ENCODE measurements at regions not wholly inside any gene's neighbourhood (a gene's known extent, or its start where the extent isn't known, plus 50 kb on each side); places are given as distances from the start of the nearest gene placed in this dataset.

DNA sequence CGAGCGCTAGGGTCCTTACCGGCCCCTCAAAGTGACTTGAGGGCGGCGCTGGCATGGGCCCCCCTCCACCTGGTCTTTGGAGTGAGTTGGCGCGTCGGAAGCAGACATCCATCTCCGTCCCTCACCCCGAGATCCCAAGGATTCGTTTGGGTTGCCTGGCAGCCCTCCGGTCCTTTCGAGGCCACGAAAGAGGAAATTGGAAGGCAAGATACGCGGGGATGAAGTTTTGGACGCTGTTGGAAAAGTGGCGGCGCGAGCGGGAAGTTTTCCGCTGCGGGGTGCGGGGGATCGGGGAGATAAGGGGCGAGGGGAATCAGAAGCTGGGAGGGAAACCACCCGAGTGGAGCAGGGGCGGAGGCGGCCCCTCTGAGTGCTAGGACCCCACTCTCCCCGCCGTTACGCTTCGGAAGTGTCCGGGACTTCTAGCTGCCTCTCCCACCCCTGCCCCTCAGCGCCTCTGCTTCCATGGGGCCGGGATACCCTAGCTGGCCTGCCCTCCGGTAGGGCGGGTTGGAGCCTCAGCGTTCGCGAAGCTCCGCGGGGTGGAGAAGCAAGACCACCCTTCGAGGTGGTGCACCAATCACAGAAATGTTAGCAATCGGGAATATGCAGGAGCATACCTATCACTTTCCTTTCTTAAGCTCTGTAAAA lies 57.8 kb downstream of the FRMPD3 start:
- DNase-seq, result no peak
- intact Hi-C loops (cut with DNase I), result no loop called here

DNA sequence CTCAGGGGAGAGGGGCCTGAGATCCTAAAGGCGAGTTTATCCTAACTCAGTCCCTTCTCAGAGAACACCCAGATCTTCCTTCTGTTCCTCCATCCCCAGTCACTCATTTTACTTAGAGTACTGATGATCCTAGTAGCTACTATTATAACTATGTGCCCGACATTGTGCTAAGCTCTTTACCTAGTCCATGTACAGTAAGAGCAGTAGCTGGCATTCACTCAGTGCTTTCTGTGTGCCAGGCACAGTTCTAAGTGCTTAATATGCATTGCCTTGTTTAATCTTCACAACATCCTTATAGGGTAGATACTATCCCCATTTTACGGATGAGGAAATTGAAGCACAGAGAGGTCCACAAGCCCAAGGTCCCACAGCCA lies 58.3 kb downstream of the FRMPD3 start:
- Histone ChIP-seq H3K27ac (no peak overlapping the region), H3K4me3 (no peak overlapping the region), H3K4me1 (peaks cover 0 to 5% (median 0%) of the 10 kb centered on the region in 4 donors), H3K9me3 (no peaks in the 10 kb centered on the region), H3K36me3 (no peaks in the 10 kb centered on the region), H3K27me3 (no peaks in the 10 kb centered on the region)
- no peak for ATAC-seq
- 78% methylated on average over 2 of the region's 3 CpGs for WGBS (ENCODE audit: insufficient coverage, low coverage, low lambda C conversion rate, missing lambda C conversion rate)
- TF ChIP-seq, protein P1, sequence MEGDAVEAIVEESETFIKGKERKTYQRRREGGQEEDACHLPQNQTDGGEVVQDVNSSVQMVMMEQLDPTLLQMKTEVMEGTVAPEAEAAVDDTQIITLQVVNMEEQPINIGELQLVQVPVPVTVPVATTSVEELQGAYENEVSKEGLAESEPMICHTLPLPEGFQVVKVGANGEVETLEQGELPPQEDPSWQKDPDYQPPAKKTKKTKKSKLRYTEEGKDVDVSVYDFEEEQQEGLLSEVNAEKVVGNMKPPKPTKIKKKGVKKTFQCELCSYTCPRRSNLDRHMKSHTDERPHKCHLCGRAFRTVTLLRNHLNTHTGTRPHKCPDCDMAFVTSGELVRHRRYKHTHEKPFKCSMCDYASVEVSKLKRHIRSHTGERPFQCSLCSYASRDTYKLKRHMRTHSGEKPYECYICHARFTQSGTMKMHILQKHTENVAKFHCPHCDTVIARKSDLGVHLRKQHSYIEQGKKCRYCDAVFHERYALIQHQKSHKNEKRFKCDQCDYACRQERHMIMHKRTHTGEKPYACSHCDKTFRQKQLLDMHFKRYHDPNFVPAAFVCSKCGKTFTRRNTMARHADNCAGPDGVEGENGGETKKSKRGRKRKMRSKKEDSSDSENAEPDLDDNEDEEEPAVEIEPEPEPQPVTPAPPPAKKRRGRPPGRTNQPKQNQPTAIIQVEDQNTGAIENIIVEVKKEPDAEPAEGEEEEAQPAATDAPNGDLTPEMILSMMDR (IDR thresholded peaks at IDR 0.05), result no peak
- TF ChIP-seq POLR2A (IDR thresholded peaks at IDR 0.05), result no peak
- intact Hi-C loops (cut with DNase I), result no loop called here
- DNase-seq, result no peak

More for the DNA sequence above, 57.8 kb downstream of the FRMPD3 start:
- 19% methylated on average over 10 of the region's 45 CpGs for WGBS (ENCODE audit: insufficient coverage, low coverage, low lambda C conversion rate, missing lambda C conversion rate)
- Histone ChIP-seq H3K4me3 (no peak overlapping the region), H3K27ac (no peak overlapping the region), H3K27me3 (no peaks in the 10 kb centered on the region), H3K9me3 (no peaks in the 10 kb centered on the region), H3K36me3 (no peaks in the 10 kb centered on the region), H3K4me1 (peaks cover 0 to 5% (median 0%) of the 10 kb centered on the region in 4 donors)
- no peak for TF ChIP-seq POLR2A (IDR thresholded peaks at IDR 0.05)
- TF ChIP-seq, protein P1 (IDR thresholded peaks at IDR 0.05), result no peak
- ATAC-seq, result no peak

DNA sequence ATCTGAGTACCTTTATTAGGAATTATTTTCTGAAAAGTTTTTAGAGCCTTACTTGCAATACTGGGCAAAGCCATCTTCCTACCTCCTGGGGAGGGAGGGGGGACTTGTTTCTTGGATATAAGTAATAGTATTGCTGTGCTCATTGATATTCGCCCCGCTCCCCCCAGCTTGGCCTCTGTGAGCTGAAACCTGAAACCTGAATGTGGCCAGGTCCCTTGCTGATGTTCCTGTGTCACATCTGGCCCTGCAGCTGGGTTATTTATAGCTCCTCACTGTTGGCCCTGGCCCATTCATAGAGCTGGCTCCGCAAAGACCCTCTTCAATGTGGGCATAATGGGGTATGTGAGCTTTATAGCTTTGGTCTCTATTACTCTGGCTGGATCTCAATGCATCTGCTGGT lies 59.5 kb downstream of the FRMPD3 start:
- TF ChIP-seq, protein P1 (IDR thresholded peaks at IDR 0.05), result no peak
- TF ChIP-seq POLR2A (IDR thresholded peaks at IDR 0.05), result no peak

DNA sequence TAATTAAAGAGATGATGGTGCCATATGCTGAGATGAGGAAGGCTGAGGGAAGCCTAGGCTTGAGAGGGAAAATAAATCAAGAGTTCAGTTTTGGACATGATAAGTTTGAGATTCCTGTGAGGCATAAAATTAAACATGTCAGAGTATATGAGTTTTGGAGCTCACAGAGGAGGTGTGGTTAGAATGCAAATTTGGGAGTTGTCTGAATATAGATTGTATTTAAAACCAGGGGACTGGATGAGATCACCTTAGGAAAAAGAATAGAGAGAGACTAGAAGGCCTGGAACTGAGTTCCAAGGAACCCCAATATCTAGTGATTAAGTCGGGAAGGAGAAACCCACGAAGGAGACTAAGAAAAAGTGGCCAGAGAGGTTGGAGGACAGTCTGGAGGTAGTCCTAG lies 65.5 kb downstream of the FRMPD3 start:
- H3K27ac ChIP-seq, result no peak overlapping the region
- no peak for DNase-seq
- H3K4me1 ChIP-seq, result no peaks in the 10 kb centered on the region
- WGBS (ENCODE audit: insufficient coverage, low coverage, low lambda C conversion rate, missing lambda C conversion rate), result 45% methylated on average over 2 of the region's 2 CpGs
- H3K27me3 ChIP-seq, result no peaks in the 10 kb centered on the region
- TF ChIP-seq, protein P1 (IDR thresholded peaks at IDR 0.05), result no peak
- no peak for TF ChIP-seq POLR2A (IDR thresholded peaks at IDR 0.05)
- ATAC-seq, result no peak
- H3K4me3 ChIP-seq, result no peak overlapping the region
- no peaks in the 10 kb centered on the region for H3K9me3 ChIP-seq
- intact Hi-C loops (cut with DNase I), result no loop called here
- no peaks in the 10 kb centered on the region for H3K36me3 ChIP-seq

More for the DNA sequence above, 59.5 kb downstream of the FRMPD3 start:
- Histone ChIP-seq H3K4me1 (peaks cover 0 to 5% (median 0%) of the 10 kb centered on the region in 4 donors), H3K9me3 (no peaks in the 10 kb centered on the region), H3K27ac (no peak overlapping the region), H3K36me3 (no peaks in the 10 kb centered on the region), H3K27me3 (no peaks in the 10 kb centered on the region), H3K4me3 (no peak overlapping the region)
- 66% methylated on average over 2 of the region's 3 CpGs for WGBS (ENCODE audit: insufficient coverage, low coverage, low lambda C conversion rate, missing lambda C conversion rate)
- intact Hi-C loops (cut with DNase I), result no loop called here
- DNase-seq, result no peak
- no peak for ATAC-seq

Data from right lobe of liver (tissue), 6 donors.